Breast epithelium (tissue), 4 donors: ENCODE measurements at regions not wholly inside any gene's neighbourhood (a gene's known extent, or its start where the extent isn't known, plus 50 kb on each side); places are given as distances from the start of the nearest gene placed in this dataset.

Experiments
- DNase-seq, 2 donors: peaks; one replicate each; pipeline ENCODE4 v3.0.0-alpha.2; 2019; ENCODE audit warnings: low spot score in 2 of 2
- H3K27ac ChIP-seq, 2 donors: fragments of 200-600 bp; sonication (generic) in 1 of 2; one replicate each; pipeline ENCODE4 v1.5.1; 2016 to 2019; ENCODE audit warnings: mild to moderate bottlenecking in 1 of 2
- H3K27me3 ChIP-seq, 2 donors: fragments of 200-600 bp; sonication (generic) in 1 of 2; one replicate each; pipeline versions ENCODE4 v1.5.1 to v1.6.0; 2017 to 2019; ENCODE audit warnings: control low read depth in 1 of 2, mild to moderate bottlenecking in 1 of 2
- H3K36me3 ChIP-seq: fragments of 200-600 bp; one replicate; pipeline ENCODE4 v1.5.1; 2019
- H3K4me1 ChIP-seq, 2 donors: fragments of 200-600 bp; sonication (generic); one replicate each; pipeline ENCODE4 v1.5.1; 2016 to 2019; ENCODE audit warnings: control low read depth in 1 of 2
- H3K4me3 ChIP-seq, 3 donors: fragments of 200-600 bp; sonication (generic); 1 replicate in 2 of 3; 2 replicates in 1 of 3; pipeline ENCODE4 v1.5.1; 2016 to 2019; ENCODE audit warnings: mild to moderate bottlenecking in 3 of 3, moderate library complexity in 2 of 3
- H3K9me3 ChIP-seq, 2 donors: fragments of 200-600 bp; sonication (generic) in 1 of 2; one replicate each; pipeline ENCODE4 v1.5.1; 2016 to 2019; ENCODE audit warnings: control low read depth in 1 of 2
- POLR2A ChIP-seq: fragments of 450-650 bp; IDR thresholded peaks from one replicate; pipeline ENCODE4 v1.6.1; 2016; ENCODE audit warnings: antibody characterized with exemption, mild to moderate bottlenecking, moderate library complexity
- POLR2AphosphoS5 ChIP-seq, 3 donors: sonication (generic); formaldehyde crosslinking; IDR thresholded peaks; one replicate each; pipeline ENCODE4 v1.6.1; 2017; ENCODE audit warnings: antibody characterized with exemption in 3 of 3
- intact Hi-C: fragments of 100-400 bp; cut with DNase I; formaldehyde crosslinking; loops from one replicate; pipeline ENCODE4 v1.15.1; 2023; ENCODE audit warnings: low total_unique reads
- TF ChIP-seq, protein P1 (sequence below), 3 donors: fragments of 450-650 bp; IDR thresholded peaks; one replicate each; pipeline ENCODE4 v1.5.1; 2016 to 2017; ENCODE audit warnings: antibody characterized with exemption in 3 of 3, mild to moderate bottlenecking in 3 of 3, moderate library complexity in 3 of 3

DNA sequence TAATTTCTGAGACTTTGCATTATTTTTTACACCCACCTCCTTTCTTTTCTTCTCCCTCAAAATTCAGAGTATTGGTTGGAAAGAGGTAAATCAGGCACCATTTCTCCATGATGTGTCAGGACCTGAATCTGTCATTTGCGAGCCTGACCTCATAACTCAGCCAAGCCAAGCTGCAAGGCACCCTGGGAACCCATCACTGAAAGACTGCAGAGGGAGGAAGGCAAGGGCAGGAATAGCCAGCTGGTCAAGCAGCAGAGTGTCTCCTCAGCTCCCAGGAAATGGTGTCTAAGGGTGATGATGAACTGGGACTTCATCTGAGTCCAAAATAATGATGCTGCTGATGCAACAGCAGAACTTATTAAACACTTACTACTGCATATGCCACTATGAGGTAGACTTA, 556.6 kb downstream of the OMA1 start:
- no peak overlapping the region for H3K27ac ChIP-seq
- intact Hi-C loops = no loop called here
- no peaks in the 10 kb centered on the region for H3K9me3 ChIP-seq
- no peak for DNase-seq
- no peaks in the 10 kb centered on the region for H3K36me3 ChIP-seq
- TF ChIP-seq, protein P1, sequence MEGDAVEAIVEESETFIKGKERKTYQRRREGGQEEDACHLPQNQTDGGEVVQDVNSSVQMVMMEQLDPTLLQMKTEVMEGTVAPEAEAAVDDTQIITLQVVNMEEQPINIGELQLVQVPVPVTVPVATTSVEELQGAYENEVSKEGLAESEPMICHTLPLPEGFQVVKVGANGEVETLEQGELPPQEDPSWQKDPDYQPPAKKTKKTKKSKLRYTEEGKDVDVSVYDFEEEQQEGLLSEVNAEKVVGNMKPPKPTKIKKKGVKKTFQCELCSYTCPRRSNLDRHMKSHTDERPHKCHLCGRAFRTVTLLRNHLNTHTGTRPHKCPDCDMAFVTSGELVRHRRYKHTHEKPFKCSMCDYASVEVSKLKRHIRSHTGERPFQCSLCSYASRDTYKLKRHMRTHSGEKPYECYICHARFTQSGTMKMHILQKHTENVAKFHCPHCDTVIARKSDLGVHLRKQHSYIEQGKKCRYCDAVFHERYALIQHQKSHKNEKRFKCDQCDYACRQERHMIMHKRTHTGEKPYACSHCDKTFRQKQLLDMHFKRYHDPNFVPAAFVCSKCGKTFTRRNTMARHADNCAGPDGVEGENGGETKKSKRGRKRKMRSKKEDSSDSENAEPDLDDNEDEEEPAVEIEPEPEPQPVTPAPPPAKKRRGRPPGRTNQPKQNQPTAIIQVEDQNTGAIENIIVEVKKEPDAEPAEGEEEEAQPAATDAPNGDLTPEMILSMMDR (IDR thresholded peaks at IDR 0.05) = no peak
- no peaks in the 10 kb centered on the region for H3K4me1 ChIP-seq
- no peaks in the 10 kb centered on the region for H3K27me3 ChIP-seq
- H3K4me3 ChIP-seq = no peak overlapping the region

DNA sequence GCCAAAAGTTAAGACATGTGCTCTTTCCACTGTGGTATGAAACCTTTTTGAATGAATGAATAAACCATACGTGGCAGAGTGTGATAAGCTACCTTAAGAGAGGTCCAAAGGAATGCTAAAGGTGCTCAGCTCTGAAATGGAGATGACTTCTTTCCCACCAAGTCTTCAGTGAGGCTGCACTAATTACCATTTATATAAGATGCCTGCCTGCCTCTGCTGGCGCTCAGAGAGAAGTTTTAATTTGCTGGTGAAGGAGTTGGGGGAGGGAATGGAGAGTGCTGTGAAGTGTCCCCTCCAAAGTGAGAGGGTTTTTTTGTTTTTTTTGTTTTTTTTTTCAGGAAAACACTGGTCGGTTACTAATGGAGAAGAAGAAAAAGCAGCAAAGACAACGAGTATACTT, 559.0 kb downstream of the OMA1 start:
- H3K9me3 ChIP-seq = no peaks in the 10 kb centered on the region
- no peak overlapping the region for H3K27ac ChIP-seq
- H3K36me3 ChIP-seq = no peaks in the 10 kb centered on the region
- H3K4me3 ChIP-seq = no peak overlapping the region
- intact Hi-C loops = no loop called here
- no peaks in the 10 kb centered on the region for H3K4me1 ChIP-seq
- TF ChIP-seq POLR2A (no peak), POLR2AphosphoS5 (IDR thresholded peaks at IDR 0.05) (no peak)
- TF ChIP-seq, protein P1 (IDR thresholded peaks at IDR 0.05) = no peak
- no peak for DNase-seq
- no peaks in the 10 kb centered on the region for H3K27me3 ChIP-seq

DNA sequence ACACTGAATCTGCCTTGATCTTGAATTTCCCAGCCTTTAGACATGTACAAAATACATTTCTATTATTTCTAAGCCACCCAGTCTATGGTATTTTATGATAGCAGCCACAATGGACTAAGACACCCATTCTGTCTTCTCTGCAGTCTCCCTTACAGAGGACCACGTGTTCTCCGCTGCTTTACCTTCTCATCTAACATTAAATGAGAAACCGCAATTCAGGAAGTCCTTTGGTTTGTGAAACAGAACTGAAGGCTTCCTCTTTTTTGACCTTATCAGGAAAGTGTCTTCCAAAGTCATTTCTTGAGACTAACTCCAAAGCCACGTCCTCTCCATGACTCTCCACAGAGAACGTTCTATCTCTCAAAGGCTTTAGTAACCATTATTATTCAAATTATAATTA, 560.1 kb downstream of the OMA1 start:
- Histone ChIP-seq H3K9me3 (no peaks in the 10 kb centered on the region), H3K27me3 (no peaks in the 10 kb centered on the region), H3K4me3 (no peak overlapping the region), H3K4me1 (no peaks in the 10 kb centered on the region), H3K36me3 (no peaks in the 10 kb centered on the region), H3K27ac (no peak overlapping the region)
- intact Hi-C loops = no loop called here
- no peak for TF ChIP-seq POLR2AphosphoS5 (IDR thresholded peaks at IDR 0.05)
- TF ChIP-seq, protein P1 (IDR thresholded peaks at IDR 0.05) = no peak
- no peak for TF ChIP-seq POLR2A
- no peak for DNase-seq

DNA sequence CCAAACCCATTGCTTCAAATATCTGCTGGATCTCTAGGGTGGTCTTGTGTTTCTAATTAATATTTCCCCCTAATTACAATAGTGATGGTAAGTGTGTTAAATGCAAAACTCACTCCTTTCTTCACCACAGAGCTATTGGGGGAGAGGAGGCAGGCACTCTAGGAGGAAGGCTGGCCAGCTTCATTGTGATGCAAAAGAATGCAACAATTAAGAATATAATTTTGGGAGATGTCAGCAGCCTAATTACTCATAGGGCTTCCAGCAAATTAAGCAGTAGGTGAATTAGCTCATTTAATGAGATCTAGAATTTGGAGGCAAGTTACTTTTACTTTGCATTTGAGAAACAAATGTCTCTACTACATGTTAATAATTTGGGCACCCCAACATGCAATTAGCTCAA, 560.4 kb upstream of the DAB1 start:
- Histone ChIP-seq H3K27me3 (no peaks in the 10 kb centered on the region), H3K36me3 (no peaks in the 10 kb centered on the region), H3K4me1 (no peaks in the 10 kb centered on the region), H3K9me3 (peaks cover 0 to under 1% of the 10 kb centered on the region in 2 donors), H3K4me3 (no peak overlapping the region), H3K27ac (no peak overlapping the region)
- DNase-seq = no peak
- intact Hi-C loops = no loop called here
- TF ChIP-seq, protein P1 (IDR thresholded peaks at IDR 0.05) = no peak
- TF ChIP-seq POLR2AphosphoS5 (IDR thresholded peaks at IDR 0.05) (no peak), POLR2A (no peak)

DNA sequence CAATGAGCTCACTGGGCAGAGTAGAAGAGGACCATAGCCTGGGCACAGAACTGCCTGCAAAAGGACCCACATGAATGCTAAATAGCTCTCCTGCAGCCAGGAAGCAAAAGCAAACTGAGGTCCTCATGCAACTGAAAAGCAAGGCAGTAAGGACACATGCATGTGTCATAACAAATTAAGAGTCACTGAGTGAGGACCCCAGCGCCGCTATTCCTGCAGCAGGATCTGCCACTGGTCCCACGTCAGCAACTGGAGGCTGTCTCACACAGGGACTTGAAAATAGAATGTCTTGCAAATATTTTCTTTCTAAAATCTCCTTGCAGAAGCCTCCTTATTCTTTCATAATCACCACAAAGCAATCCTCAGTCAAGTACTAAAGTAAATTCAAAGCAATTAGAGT, 559.6 kb upstream of the DAB1 start:
- no peaks in the 10 kb centered on the region for H3K4me1 ChIP-seq
- H3K9me3 ChIP-seq = peaks cover 0 to 6% of the 10 kb centered on the region in 2 donors
- no peaks in the 10 kb centered on the region for H3K27me3 ChIP-seq
- no peak overlapping the region for H3K4me3 ChIP-seq
- intact Hi-C loops = no loop called here
- H3K27ac ChIP-seq = no peak overlapping the region
- TF ChIP-seq POLR2A (no peak), POLR2AphosphoS5 (IDR thresholded peaks at IDR 0.05) (no peak)
- TF ChIP-seq, protein P1 (IDR thresholded peaks at IDR 0.05) = no peak
- DNase-seq = no peak
- no peaks in the 10 kb centered on the region for H3K36me3 ChIP-seq
